ENCODE measurements at regions not wholly inside any gene's neighbourhood (a gene's known extent, or its start where the extent isn't known, plus 50 kb on each side); places are given as distances from the start of the nearest gene placed in this dataset.

DNA sequence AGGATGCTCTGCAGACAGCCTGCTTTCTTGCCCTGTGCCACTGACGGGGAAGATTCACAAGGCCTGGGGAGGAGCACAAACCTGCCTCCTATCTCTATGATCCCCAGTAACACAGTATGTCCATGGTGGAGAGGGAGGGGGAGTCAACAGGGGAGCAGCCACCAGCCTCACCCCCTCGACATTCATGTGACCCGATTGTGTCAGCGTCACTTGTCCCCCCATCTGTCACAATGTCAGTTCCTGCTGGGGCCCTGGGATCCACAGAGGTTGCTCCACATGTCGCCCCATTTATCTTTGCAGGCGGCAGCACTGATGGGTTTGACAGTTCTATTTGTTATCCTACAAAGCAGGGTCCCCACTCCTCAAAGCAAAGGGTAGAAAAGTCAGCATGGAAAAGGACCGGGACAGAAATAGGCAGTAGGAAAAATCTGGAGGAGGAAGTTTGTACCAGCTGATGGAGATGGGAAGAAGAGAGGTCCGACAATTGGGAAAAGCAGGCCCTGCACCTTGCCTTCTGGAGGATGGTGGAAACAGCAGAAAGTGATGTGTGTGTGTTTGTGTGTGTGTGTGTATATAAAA lies 130.9 kb downstream of the SEC16B start:
- DNase-seq: no peak

DNA sequence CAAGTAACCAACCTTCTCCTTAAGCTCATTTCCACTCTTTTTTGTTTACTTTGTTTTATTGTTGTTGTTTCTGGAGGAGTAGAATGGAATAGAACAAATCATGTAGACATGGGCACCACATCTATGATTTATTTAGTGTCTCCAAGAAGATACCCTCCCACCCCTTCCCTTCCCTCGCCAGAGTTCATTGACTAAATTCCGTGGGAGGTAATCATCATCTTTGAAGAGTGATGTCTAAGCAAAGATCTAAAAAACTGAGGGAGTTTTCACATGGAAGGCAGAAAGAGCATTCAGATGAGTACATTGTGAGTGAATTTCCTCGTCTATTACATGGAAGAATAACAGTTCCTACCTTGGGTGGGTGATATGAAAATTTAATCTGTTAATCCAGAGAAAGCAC lies 136.2 kb downstream of the SEC16B start:
- no peak for DNase-seq

DNA sequence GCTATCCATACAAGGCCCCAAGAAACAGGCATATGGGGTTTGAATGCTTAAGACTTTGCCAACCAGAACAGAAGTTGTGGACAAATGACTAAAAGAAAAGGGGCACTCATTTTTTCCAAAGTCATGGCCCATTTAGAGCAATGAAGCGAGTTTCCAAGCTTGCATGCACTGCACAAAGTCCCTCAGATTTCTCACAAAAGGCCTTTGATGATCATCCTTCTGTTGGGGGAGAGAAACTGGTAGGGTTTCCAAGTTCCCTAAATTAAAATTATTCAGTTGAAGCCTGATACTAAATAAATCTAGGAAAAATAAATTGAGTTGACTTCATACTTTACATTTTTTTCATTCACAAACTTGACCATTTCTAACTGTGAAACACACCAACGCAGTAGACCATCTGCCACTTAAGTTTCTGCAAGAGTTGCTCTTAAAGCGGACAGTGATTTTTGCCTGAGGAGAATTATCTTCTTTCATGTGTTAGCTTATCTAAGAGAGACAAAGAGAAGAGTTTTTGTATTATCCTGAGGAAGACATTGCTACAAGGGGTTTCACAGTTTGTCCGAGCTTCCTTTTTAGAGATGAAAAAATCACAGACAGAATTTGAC lies 139.2 kb downstream of the SEC16B start:
- no peak for DNase-seq

DNA sequence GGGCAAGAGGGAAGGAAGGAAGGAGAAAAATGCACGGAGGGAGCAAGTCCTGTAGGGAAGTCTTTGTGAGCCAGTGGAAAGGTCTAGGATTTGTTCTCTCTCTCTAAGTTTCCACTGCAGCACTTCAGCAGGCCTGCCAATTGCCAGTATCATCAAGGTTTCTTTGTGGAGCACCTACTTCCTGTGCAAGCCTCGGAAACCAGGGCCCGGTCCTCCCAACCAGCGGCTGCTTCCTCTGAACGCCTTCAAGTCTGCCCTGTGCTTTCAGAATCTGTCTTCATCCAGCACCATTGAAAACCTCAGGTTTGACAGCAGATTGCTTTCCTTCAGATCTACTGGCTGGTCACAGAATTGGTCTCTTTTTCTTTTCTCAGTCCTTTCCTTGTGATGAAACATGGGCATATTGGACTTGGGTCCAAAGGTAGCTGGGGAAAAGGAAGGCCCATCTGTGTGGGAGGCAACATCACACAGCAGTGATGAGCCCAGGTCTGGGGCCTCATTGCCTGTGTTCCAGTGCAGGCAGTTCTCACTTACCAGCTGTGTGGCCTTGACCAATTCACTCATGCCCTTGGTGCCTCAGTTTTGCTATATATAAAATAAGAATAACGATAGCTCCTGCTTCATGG lies 144.5 kb downstream of the SEC16B start:
- no peak for DNase-seq

DNA sequence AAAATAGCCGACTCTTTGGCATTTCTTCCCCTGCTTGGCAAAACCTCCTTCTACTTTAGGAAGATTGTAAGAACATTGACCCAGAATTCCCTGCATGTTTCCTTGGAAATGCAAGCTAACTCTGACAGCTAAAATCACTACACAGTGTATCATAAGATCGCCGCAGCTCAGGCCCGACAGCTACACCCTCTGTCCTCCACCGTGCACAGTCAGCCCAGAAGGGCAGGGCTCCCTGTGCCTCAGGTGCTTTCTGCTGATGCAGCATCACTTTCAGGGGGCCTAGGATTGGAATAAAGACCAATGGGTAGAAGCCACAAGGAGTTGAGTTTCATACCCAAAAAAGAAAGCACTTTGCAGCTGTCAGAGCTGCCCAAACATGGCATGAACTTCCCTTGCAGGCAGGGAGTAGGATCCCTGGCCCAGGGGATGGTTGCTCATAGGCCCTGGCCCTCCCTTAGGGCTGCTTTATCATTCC lies 145.3 kb downstream of the SEC16B start:
- no peak for DNase-seq

DNA sequence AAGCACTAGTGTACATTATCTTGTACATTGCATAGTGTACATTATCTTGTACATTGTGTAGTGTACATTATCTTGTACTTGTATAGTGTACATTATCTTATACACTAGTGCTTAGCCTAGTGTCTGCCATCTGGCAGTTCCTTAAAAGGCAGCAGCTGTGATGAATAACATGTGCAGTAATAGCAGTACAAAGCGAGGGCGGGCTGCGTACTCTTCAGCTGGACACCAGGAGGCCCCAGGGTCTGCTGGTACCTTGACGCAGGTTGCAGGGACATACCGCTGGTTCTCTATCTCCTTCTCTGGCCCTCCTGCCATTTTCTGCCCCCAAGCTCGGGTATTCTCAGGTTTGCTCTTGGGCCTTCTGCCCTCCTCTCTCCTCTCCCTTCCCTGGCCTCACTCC lies 149.6 kb downstream of the SEC16B start:
- no peak for DNase-seq

DNA sequence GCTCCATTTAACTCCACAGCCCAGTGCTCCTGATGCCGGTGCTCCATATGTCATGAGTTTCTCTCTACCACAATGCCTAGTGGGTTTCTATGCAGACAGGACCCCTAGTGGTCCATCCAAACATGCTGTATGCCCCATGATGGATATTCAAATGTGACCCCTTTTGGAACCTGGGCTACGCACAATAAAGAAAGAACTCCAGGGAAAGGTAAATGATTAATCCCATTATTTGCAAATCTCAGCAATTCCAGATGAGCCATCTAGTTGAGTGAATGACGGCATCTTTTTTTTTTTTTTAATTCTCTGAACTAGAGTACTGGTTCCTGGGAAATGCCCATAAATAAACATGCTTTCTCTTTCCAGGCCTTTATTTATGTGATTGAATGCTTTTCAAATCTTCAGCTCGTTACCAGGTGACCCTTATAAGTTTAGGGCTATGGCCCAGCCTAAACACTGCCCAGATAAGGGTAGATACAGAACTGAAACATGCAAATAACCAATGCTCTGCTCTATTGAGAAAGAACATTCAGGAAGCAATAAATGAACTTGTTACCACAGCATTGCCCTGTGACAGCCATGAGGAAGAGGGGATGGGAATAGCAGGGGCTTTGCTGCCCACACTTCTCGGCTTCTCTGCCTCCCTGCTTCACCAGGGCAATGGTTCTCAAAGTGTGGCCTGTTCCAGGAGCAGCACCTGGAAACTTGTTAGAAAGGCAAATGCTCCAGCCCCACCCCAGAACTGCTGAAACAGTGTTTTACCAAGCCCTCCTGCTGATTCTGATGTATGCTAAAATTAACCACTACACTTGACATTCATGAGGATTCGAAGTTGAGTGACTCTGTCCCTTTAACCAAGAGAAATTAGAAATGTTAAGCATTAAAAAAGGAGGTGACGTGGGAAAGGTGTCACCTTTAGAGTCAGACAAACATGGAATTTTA lies 151.7 kb downstream of the SEC16B start:
- DNase-seq: no peak

DNA sequence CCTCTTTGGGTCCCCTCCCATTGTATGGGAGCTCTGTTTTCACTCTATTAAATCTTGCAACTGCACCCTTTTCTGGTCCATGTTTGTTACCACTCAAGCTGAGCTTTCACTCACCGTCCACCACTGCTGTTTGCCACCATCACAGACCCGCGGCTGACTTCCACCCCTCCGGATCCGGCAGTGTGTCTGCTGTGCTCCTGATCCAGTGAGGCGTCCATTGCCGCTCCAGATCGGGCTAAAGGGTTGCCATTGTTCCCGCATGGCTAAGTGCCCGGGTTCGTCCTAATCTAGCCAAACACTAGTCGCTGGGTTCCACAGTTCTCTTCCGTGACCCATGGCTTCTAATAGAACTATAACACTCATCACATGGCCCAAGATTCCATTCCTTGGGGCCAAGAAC lies 157.2 kb downstream of the SEC16B start:
- DNase-seq: no peak

DNA sequence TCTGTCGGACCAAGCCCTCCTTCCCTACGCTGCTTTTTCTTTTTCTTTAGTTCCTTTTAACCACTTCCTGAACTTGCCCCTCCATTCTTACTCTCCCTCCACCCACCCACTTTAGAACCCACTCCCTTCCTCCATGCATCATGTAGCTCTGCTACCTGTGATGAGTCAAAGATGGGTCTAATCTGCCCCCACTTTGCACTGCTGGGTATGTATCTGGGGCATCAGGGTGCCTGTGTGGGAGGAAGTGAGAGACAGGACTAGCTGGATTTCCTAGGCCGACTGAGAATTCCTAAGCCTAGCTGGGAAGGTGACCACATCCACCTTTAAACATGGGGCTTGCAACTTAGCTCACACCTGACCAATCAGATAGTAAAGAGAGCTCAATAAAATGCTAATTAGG lies 157.7 kb downstream of the SEC16B start:
- no peak for DNase-seq

DNA sequence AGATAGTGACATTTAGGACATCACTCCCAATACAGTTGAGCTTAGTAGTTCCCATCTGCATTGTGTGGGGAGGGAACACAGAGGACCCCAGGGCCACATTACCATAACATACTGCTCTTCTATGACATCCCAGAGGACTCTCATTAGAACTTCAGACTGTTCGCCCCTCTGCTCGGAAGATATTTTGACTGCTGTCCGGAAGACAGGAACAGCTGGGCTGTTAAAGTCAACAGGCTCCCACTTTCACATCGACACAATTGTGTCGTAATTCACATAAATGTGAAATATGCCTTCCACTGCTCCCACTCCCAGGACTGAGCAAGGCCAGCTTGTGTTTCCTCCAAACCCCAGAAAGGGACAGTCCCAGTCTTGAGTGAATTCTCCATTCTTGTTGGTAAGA lies 158.4 kb downstream of the SEC16B start:
- DNase-seq: no peak

DNA sequence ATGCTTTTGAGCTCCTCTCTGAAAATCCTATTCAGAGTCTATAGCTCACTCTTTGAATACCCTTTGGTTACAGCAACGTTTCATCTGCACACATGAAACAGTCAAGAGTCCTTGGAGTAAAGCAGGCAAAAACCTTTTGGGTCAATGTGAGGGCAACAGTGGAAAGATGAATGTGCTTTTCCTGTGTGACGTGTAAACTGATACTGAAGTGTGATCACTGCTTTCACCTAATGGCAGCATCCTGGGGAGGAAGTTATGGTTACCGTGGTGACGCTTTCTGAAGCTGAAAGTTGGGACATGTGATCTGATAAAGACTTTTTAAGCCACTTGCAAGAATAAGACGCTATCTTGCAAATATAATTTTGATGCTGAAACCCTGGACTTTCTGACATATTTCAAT lies 160.0 kb downstream of the SEC16B start:
- DNase-seq: no peak

DNA sequence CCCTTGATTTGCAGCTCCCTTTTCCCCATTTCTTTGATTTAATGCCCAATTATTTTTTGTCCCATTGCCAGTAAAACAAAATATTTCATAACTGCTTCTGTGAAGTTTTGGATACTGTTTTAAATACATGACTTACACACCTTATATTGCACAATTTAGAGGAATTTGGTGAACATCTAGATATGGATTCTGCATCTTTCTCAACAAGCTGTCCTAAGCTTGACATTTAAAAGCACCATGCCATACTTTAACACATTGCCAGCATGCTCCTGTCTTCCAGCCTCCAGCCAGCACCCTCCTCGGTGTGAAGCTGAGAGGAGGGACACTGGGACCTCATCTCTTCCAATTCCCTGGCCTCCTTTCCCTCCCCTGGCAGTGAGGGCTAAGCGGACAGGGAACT lies 167.6 kb downstream of the SEC16B start:
- no peak for DNase-seq

DNA sequence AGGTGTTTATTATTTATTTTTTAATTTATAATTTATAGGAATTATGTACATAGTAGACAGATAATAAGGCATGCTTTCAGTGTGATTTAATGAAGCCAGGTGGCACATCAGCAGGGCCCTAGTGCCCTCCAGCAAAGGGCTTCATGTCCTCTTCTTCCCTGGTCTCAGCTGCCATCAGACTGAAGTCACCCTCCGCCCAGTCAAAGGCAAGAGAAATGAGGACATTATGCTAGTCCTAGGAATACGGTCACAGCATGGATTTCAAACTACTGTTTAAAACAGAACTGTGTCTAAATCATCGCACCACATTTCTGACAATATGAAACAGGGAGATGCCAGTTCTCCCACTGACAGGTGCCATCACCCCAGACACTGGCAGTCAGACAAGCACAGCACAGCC lies 168.1 kb downstream of the SEC16B start:
- DNase-seq: no peak

DNA sequence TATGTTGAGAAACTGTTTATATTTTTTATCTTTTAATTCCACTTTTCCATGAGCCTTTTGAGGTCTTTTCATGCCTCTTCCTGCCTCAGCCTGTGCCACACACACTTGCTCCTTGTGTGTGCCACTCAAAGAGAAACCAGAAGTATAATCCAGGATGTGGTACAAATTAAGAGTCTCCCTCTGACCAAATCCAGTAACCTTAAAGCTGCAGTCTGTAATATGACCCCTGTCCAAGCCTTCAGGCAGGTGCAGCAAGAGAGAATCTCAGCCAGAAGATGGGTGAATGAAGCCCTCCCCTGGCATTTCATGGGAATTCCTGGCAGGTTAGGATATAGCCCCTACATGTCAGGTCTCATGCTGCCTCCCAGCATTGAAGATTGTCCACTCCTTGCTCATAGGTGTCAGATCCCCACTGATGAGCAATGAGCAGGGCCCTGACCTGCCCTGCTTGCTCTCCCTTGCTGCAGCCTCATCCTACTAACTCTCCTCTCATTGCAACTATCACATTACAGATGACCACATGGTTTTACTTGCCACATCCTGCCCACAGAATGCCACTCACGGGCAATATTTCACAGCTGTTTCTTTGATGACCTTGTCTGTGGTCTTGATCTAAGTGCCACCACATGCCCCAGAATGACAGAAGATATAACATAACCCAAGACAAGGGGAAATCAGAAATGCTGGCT lies 169.3 kb downstream of the SEC16B start:
- DNase-seq: no peak

DNA sequence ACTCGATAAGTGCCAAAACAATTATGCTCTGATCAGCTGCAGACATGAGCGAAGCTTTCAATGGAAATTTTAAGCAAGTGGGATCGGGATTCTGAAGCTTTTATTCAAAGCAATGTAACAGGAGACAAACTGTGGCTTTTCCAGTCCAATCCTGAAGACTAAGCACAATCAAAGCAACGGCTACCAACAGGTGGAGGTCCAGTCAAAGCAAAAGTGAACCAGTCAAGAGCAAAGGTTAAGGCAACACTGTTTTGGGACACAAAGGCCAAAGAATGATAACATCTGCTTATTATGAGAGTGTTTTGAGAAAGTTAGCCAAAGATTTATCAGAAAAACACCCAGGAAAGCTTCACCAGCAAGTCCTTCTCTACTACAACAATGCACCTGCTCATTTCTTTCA lies 170.1 kb downstream of the SEC16B start:
- no peak for DNase-seq

DNA sequence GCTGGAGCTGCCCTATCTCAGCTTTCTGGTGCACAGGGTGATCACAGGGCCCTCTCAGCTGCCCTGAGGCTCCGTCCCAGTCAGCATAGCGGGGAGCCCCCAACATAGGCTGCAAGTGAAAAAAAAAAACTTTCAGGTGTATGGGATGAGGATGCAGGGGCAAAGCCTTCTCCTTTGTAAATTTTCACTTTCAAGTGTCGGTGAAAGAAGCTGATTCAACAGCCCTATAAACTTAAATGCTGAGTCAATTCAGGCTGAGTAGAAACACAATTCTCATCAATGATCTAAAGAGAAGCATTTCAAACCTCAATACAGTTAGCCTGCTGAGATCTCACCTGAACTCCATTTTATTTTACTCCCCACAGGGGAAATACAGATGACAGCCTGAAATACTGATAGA lies 171.2 kb downstream of the SEC16B start:
- DNase-seq: no peak

DNA sequence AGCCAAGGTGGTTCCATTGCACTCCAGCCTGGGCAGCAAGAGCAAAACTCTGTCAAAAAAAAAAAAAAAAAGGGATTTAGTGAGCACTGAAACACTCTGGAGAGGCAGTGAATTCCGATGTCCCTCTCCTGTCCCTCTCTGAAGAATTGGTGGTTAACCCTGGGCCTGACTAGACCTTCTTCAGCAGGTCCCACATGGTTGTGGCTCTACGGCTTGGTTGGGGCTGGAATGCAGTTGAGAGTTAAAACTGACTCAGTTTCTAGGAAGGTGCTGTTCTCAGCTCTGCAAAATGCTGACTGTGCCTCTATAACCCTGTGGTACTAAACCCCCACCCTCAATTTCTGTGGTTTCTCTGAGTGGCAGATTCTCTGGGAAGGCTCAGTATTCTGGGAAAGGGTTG lies 173.3 kb downstream of the SEC16B start:
- no peak for DNase-seq

DNA sequence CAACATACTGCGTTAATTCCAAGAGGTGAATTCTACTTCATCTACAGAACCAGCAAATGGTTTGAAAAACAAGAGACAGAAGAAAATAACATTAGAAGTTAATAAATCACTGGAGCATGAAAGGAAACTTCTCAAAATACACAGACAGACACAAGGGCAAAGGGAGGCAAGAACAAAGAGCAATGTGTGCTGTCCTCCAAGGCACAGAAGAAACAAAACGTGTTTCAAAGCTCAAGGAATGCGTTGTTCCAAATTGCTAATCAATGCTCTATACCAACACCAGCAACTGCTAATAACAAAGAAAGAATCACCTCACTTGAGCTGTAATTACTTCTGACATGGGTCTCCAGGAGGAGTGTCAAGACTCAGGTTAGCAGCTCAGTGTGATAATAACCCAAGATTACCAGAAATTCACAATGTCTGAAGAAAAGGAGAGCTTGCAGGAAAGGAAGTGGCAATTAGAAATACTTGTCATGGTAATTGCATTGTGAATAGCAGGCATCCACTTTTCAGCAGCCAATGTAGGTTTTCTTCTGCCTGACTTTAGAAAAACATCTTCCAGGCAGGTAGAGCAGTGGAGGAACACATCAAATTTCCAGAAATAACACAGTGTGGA lies 175.4 kb downstream of the SEC16B start:
- no peak for DNase-seq

DNA sequence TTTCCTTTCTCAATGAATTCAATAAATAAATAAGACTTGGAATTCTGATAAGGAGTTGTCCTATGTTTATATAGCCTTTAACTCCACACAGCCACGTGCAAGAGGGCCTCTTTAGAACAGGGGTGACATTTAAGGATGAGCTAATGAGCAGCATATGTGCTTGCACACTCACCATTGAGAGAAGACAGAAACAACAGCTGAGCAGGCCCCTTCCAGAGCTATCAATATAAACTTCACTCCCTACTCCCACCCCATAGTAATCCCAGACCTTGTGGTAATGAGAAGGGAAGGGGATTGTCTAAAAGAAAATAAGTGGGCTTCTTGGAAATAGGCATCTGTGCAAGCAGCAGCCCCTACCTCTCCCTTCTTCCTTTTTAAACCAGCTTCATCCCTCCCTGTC lies 176.0 kb downstream of the SEC16B start:
- DNase-seq: no peak

DNA sequence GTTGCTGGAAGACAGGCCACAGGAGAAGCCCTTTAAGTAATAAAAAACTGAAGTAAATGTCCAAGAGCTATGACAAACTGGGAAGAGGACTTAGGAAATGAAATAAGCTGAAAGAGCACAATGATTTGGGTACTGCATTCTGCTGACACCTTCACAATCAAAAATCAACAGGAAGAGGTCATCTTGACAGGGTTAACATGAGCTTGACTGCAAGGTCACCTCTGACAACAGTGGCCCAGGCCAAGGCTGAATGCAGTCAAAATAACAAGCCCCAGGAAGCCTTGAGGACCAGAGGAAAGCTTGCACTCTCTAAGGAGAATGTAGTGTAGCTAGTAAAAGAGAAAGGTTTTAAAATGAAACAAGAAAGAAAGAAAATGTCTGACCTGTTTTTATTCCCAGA lies 179.3 kb downstream of the SEC16B start:
- no peak for DNase-seq

DNA sequence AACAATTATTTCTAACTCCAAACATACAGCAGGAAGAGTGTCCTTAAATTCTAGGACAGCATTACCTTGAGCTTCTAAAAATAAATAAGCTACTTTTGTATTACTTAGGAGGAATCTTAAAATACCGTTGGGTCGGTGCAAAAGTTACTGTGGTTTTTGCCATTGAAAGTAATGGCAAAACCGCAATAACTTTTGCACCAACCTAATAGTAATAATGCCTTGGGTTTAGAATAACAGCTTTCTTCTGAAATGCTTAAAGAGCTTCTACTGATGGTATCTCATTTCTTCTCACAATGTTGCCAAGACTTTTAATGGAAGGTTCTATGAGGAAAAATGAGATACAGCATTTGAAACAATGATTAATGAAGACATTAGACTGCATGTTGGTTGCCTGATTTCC lies 179.9 kb downstream of the SEC16B start:
- DNase-seq: no peak

DNA sequence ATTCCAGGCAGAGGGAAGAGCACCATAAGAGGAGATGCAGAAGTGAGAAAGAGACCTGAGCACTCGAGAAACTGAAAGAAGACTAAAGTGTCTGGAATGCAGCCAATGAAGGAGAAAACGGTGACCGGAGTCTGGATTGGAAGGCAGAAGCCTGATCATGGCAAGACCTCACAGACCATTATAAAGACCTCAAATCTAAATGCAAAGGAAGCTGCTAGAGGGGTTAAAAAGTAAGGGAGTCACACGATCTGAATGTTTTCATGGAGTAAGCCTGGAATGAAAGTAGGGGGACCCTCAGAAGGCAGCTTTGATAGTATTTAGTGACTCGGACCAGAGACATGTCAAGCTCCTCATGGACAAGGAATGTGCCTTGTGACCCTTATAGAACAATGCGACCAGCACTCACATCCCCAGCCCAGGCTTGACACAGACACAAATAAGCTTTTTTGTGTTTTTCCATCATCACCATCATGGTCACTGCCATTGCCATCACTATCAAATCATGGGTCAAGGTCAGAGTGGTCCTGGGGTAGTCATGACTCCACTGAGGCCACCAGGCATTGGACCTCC lies 183.6 kb downstream of the SEC16B start:
- no peak for DNase-seq

All from suppressor macrophage (primary cell).